Epithelial cell of esophagus (primary cell): ENCODE measurements at regions not wholly inside any gene's neighbourhood (a gene's known extent, or its start where the extent isn't known, plus 50 kb on each side); places are given as distances from the start of the nearest gene placed in this dataset.

ENCODE experiments used
- DNase-seq: peaks from one replicate; pipeline ENCODE4 v3.0.0; 2010; ENCODE audit warnings: low read depth
- H3K4me3 ChIP-seq: 2 replicates; pipeline ENCODE4 v1.5.1; 2011; ENCODE audit warnings: mild to moderate bottlenecking, low read length, control low read depth
- TF ChIP-seq, protein P1 (sequence below): IDR thresholded peaks from 2 replicates; pipeline ENCODE4 v1.5.1; 2011; ENCODE audit warnings: low read depth, mild to moderate bottlenecking, low read length, control low read depth, inconsistent platforms; ENCODE audit not compliant: insufficient read depth; ENCODE audit errors: missing control alignments

DNA sequence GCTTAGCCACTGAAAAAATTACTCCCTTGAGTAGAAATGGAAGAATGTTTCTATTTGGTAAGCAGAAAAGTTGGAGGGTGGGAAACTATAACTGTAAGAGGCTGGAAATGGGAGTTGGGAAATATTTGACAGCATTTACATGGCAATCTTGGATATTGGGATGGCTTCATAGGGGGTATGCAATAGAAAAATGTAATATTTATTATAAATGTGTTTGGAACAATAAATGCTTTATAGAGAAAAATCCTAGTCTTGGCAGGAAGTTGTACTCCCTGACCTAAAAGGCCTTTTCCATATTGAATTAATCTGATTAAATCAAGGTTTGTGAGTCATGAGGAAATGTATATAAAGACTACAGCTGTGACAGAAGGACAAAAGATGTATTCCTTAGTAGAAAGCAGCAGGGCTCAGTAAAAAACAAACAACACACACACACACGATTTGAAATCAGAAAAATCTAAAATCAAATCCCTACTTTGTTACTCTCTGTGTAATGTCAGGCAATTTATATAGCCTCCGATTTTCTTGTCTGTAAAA lies 272.3 kb downstream of the CD109 start:
- TF ChIP-seq, protein P1, sequence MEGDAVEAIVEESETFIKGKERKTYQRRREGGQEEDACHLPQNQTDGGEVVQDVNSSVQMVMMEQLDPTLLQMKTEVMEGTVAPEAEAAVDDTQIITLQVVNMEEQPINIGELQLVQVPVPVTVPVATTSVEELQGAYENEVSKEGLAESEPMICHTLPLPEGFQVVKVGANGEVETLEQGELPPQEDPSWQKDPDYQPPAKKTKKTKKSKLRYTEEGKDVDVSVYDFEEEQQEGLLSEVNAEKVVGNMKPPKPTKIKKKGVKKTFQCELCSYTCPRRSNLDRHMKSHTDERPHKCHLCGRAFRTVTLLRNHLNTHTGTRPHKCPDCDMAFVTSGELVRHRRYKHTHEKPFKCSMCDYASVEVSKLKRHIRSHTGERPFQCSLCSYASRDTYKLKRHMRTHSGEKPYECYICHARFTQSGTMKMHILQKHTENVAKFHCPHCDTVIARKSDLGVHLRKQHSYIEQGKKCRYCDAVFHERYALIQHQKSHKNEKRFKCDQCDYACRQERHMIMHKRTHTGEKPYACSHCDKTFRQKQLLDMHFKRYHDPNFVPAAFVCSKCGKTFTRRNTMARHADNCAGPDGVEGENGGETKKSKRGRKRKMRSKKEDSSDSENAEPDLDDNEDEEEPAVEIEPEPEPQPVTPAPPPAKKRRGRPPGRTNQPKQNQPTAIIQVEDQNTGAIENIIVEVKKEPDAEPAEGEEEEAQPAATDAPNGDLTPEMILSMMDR, result no peak
- no peak for DNase-seq
- no peak overlapping the region for H3K4me3 ChIP-seq

DNA sequence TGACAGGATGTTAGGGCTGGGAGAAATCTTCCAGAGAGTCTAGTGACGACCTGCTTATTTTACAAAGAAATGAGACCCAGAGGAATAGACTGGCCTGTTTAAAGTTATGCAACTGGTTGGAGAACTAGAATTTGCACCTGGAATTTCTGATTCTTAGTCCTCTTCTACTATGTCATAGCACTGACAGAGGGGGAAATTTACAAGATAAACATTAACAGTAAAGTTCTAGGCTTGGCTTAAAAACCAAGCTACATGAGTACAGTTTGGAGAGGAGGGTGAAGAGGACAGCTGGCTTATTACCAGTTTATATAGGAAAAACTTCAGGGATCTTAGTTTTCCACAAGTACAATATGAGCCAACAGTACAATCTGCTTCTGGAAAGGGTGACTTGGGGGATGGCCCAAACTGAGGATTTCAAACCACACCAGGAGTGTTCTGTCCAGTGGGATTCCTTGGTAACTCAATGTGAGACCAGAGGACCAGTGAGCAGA lies 269.6 kb downstream of the CD109 start:
- H3K4me3 ChIP-seq, result no peak overlapping the region
- DNase-seq, result no peak
- TF ChIP-seq, protein P1, result no peak

DNA sequence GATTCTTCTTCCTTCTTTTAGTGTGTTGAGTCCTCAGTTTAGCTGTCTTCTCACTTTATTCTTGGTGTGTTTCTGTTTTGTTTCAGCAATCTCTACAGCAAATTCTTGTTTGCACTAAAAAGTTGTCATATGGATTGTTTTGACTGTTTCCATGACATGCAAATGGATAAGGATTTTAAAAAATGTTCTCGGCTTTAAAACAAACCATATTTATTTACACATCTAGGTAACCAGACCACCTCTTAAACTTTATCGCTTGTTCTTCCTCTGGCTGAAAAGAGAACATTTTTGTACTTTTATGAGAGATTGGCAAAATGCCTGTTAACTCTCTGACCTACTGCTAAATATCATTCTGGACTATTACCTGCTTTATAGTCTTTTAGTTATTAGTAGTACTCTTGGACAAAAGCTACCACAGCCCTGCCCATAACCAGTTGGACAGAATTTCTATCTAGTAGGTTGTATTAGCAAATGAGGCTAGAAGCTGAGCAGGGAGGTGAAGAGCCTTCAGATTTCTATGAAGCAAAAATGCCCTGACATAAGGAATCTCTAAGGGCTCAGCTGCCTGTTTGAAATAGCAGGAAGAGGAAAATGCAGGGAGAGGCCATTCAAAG lies 268.3 kb downstream of the CD109 start:
- DNase-seq, result no peak
- no peak overlapping the region for H3K4me3 ChIP-seq
- TF ChIP-seq, protein P1, result no peak

DNA sequence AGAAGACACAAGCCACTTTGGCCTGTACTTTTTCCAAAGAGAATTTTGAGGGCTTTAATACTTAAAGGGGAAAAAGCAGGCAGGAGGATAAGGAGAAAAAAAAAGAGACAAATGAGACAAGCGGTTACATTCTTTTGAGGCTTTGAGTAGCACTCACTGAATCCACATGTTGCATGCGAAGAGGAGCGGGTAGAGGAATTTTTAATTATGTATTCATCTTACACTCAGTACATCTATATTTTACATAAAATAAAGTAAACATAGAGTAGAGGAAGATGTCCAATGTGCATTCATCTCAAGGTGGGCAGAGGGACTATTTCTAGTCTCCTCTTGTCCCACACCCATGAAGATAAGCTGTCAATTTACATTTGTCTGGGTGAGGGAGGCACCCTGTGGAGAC lies 266.9 kb downstream of the CD109 start:
- TF ChIP-seq, protein P1, result no peak
- DNase-seq, result no peak
- no peak overlapping the region for H3K4me3 ChIP-seq

DNA sequence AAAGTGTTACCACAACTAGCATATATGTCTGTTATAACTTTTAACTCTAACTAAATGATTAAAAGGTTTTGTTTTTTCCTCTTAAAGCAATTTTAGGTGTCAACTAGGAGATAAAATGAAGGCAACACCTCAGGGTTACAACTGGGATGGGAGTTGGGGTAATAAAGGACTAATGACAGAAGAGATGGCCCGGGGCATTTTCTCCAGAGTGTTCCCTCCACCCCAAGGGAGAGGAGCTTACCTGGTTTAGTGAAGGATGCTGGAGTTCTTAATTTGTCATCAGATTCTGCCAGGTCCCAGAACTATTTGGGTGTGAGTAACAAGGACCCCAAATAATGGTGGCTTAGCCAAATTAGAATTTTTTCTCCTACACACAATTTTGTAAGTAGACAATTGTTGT lies 260.3 kb downstream of the CD109 start:
- no peak for DNase-seq
- no peak overlapping the region for H3K4me3 ChIP-seq
- TF ChIP-seq, protein P1, result no peak

DNA sequence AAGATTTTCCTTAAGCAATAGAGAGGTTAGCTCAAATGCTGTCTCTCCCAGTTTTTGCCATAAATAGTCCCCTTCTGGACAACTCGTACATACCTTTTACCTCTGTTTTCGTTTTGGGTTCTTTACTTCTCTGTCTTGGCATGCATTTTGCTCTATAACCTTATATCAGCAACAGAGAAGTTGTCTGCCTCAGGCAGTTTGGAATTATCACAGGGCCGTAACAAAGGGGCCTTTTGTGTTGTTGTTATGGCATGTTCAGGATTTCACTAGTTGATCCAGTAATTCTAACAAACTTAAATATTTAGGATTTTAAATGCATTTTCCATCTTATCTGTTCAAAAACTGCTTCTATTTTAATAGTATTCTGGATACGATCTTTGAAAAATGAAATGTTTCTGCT lies 259.8 kb downstream of the CD109 start:
- TF ChIP-seq, protein P1, result no peak
- no peak for DNase-seq
- H3K4me3 ChIP-seq, result no peak overlapping the region

DNA sequence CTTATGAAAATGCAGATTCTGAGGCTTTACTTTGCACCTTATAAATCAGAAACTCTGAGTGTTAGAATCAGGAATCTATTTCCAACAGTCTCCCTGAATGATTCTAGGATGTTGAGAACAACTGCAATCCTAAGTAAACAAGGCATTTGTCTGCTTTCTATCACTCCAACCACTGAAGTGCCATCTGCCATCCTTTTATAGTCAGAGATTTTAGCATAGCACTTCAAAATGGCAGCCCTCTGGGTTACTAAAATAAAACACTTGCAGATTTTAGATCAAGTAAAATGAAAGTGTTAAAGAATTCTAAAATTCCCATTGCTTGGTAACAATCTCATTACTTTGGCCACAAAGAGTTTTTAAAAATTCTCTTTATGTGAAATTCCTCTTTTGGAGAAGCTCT lies 258.9 kb downstream of the CD109 start:
- no peak for DNase-seq
- TF ChIP-seq, protein P1, result no peak
- no peak overlapping the region for H3K4me3 ChIP-seq
